SK-N-SH treated with all-trans-retinoic acid at 6 μM for 48 hours (cell line): ENCODE measurements at regions not wholly inside any gene's neighbourhood (a gene's known extent, or its start where the extent isn't known, plus 50 kb on each side); places are given as distances from the start of the nearest gene placed in this dataset.

Experiments used
- BACH2 ChIP-seq: fragments of 250-450 bp; sonication (Bioruptor Pico); IDR thresholded peaks from 2 replicates; pipeline ENCODE4 v1.9.0; 2021; ENCODE audit warnings: mild to moderate bottlenecking, borderline replicate concordance
- PATZ1 ChIP-seq: fragments of 250-450 bp; sonication (Bioruptor Pico); IDR thresholded peaks from 2 replicates; pipeline ENCODE4 v1.8.0; 2020; ENCODE audit warnings: mild to moderate bottlenecking, moderate library complexity, borderline replicate concordance
- ZFP3 ChIP-seq: fragments of 250-450 bp; sonication (Bioruptor Pico); IDR thresholded peaks from 2 replicates; pipeline ENCODE4 v1.5.0; 2020; ENCODE audit warnings: mild to moderate bottlenecking, moderate library complexity

- no peak for TF ChIP-seq PATZ1 (CRISPR knock-in tag)
- no peak for TF ChIP-seq BACH2 (CRISPR knock-in tag)
- TF ChIP-seq ZFP3, result no peak
These were observed 996.7 kb upstream of the TMPRSS15 start for GRCh38 chr21:19400223-19400770.
